ENCODE measurements at regions not wholly inside any gene's neighbourhood (a gene's known extent, or its start where the extent isn't known, plus 50 kb on each side); places are given as distances from the start of the nearest gene placed in this dataset.
"Not testable (repeated sequence)": the region's sequence is repeated elsewhere in the genome, so short reads cannot be mapped to it uniquely, and the experiment has no call there.

GRCh38 chr4:20196476-20196875 is 55.2 kb upstream of the SLIT2 start:
- no peak for DNase-seq (ENCODE audit: low read depth, low spot score)

GRCh38 chr4:20195071-20195885 is 56.4 kb upstream of the SLIT2 start:
- no peak for DNase-seq (ENCODE audit: low read depth, low spot score)

- DNase-seq (ENCODE audit: low read depth, low spot score), result no peak
Observed at GRCh38 chr4:20194123-20195013, 57.3 kb upstream of the SLIT2 start.

GRCh38 chr4:20193141-20193936 is 58.4 kb upstream of the SLIT2 start:
- no peak for DNase-seq (ENCODE audit: low read depth, low spot score)

- DNase-seq (ENCODE audit: low read depth, low spot score), result no peak
Observed at GRCh38 chr4:20192736-20193135, 59.0 kb upstream of the SLIT2 start.

- DNase-seq (ENCODE audit: low read depth, low spot score), result no peak
Observed at GRCh38 chr4:20185103-20185502, 66.6 kb upstream of the SLIT2 start.

GRCh38 chr4:20183131-20183530 is 68.6 kb upstream of the SLIT2 start:
- not testable (repeated sequence) for DNase-seq (ENCODE audit: low read depth, low spot score)

- DNase-seq (ENCODE audit: low read depth, low spot score), result no peak
Observed at GRCh38 chr4:20181926-20182325, 69.8 kb upstream of the SLIT2 start.

- no peak for DNase-seq (ENCODE audit: low read depth, low spot score)
Observed at GRCh38 chr4:20180509-20180908, 71.2 kb upstream of the SLIT2 start.

- DNase-seq (ENCODE audit: low read depth, low spot score), result no peak
Observed at GRCh38 chr4:20178902-20179576, 72.7 kb upstream of the SLIT2 start.

- DNase-seq (ENCODE audit: low read depth, low spot score), result no peak
Observed at GRCh38 chr4:20176881-20177280, 74.8 kb upstream of the SLIT2 start.

- DNase-seq (ENCODE audit: low read depth, low spot score), result no peak
Observed at GRCh38 chr4:20172070-20172760, 79.5 kb upstream of the SLIT2 start.

GRCh38 chr4:20166544-20166943 is 85.2 kb upstream of the SLIT2 start:
- no peak for DNase-seq (ENCODE audit: low read depth, low spot score)

- no peak for DNase-seq (ENCODE audit: low read depth, low spot score)
Observed at GRCh38 chr4:20159516-20159915, 92.2 kb upstream of the SLIT2 start.

- DNase-seq (ENCODE audit: low read depth, low spot score), result no peak
Observed at GRCh38 chr4:20158195-20158594, 93.5 kb upstream of the SLIT2 start.

GRCh38 chr4:20151436-20151835 is 100.3 kb upstream of the SLIT2 start:
- no peak for DNase-seq (ENCODE audit: low read depth, low spot score)

GRCh38 chr4:20149143-20149542 is 102.6 kb upstream of the SLIT2 start:
- not testable (repeated sequence) for DNase-seq (ENCODE audit: low read depth, low spot score)

- no peak for DNase-seq (ENCODE audit: low read depth, low spot score)
Observed at GRCh38 chr4:20137176-20137575, 114.5 kb upstream of the SLIT2 start.

GRCh38 chr4:20127626-20128025 is 124.1 kb upstream of the SLIT2 start:
- DNase-seq (ENCODE audit: low read depth, low spot score), result no peak

GRCh38 chr4:20126906-20127305 is 124.8 kb upstream of the SLIT2 start:
- DNase-seq (ENCODE audit: low read depth, low spot score), result no peak
